Mesothelial cell of epicardium (in vitro differentiated cells): ENCODE measurements at regions not wholly inside any gene's neighbourhood (a gene's known extent, or its start where the extent isn't known, plus 50 kb on each side); places are given as distances from the start of the nearest gene placed in this dataset.

Experiments
- DNase-seq, 2 experiments: peaks; one replicate each; pipeline ENCODE4 v3.0.0; 2021; ENCODE audit warnings: low spot score in 2 of 2; ENCODE audit not compliant: unreplicated experiment in 2 of 2
- H3K27ac Mint-ChIP-seq: 2 replicates; pipeline ENCODE4 v1.8.0; 2021; ENCODE audit warnings: mixed read lengths
- H3K27me3 Mint-ChIP-seq: 2 replicates; pipeline ENCODE4 v1.8.0; 2021; ENCODE audit warnings: low read depth, mixed read lengths
- H3K36me3 Mint-ChIP-seq: 2 replicates; pipeline ENCODE4 v1.8.0; 2021; ENCODE audit warnings: mixed read lengths
- H3K4me1 Mint-ChIP-seq: 2 replicates; pipeline ENCODE4 v1.8.0; 2021; ENCODE audit warnings: mixed read lengths
- H3K4me3 Mint-ChIP-seq: 2 replicates; pipeline ENCODE4 v1.8.0; 2021; ENCODE audit warnings: mild to moderate bottlenecking, moderate library complexity, mixed read lengths
- H3K9me3 Mint-ChIP-seq: 2 replicates; pipeline ENCODE4 v1.8.0; 2021; ENCODE audit warnings: mixed read lengths
- TF ChIP-seq, protein P1 (sequence below): fragments of 200-600 bp; sonication (generic); IDR thresholded peaks from one replicate; pipeline ENCODE4 v1.5.0; 2021; ENCODE audit warnings: antibody characterized with exemption; ENCODE audit not compliant: unreplicated experiment

DNA sequence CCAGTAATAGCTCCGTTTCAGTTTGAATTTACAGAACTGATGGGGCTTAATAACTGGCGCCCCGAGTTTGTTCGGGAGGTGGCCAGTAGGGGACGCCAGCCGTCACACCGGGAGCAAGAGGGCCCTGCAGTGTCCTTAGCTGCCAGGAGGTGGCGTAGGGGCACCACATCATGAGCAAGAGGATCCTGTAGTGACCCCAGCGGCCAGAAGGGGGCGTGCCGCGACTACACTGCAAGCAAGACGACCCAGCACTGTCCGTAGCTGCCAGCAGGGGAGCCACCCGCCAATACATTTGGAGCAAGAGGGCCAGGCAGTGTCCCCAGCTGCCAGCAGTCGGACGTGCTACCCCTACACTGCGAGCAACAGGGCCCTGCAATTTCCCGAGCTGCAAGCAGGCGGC lies 663.7 kb upstream of the B3GAT1 start:
- Mint-ChIP-seq H3K9me3 (no peaks in the 10 kb centered on the region), H3K4me3 (no peak overlapping the region), H3K4me1 (peaks cover 2% of the 10 kb centered on the region), H3K27me3 (no peaks in the 10 kb centered on the region), H3K36me3 (no peaks in the 10 kb centered on the region), H3K27ac (no peak overlapping the region)
- DNase-seq: peak in 1 of 2 experiments; percentile 56
- TF ChIP-seq, protein P1, sequence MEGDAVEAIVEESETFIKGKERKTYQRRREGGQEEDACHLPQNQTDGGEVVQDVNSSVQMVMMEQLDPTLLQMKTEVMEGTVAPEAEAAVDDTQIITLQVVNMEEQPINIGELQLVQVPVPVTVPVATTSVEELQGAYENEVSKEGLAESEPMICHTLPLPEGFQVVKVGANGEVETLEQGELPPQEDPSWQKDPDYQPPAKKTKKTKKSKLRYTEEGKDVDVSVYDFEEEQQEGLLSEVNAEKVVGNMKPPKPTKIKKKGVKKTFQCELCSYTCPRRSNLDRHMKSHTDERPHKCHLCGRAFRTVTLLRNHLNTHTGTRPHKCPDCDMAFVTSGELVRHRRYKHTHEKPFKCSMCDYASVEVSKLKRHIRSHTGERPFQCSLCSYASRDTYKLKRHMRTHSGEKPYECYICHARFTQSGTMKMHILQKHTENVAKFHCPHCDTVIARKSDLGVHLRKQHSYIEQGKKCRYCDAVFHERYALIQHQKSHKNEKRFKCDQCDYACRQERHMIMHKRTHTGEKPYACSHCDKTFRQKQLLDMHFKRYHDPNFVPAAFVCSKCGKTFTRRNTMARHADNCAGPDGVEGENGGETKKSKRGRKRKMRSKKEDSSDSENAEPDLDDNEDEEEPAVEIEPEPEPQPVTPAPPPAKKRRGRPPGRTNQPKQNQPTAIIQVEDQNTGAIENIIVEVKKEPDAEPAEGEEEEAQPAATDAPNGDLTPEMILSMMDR: peak; percentile 77

DNA sequence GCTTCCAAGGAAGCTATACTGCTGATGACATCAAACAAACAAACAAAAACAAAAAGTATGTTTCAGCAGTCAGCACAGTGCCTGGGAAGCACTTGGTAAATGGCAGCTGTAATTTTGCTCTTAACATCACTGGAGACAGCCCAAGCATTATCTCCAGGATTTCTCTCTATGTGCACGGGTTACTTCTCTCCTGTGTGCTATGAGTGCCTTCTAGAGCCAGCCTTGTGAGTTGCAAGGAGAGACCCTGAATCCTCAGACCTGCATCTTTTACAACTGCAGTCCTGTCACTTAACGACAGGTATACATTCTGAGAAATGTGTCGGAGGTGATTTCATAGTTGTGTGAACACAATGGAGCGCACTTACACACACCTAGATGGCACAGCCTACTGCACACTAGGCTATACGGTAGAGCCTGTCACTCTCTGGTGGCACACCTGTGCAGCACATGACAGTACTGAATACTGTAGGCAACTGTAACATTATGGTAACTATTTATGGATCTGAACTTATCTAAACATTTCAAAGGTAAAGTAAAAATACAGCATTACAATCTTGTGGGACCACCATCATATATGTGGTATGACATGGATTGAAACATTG lies 662.5 kb upstream of the B3GAT1 start:
- Mint-ChIP-seq H3K4me3 (no peak overlapping the region), H3K9me3 (no peaks in the 10 kb centered on the region), H3K27ac (no peak overlapping the region), H3K4me1 (peaks cover 2% of the 10 kb centered on the region), H3K36me3 (no peaks in the 10 kb centered on the region), H3K27me3 (no peaks in the 10 kb centered on the region)
- TF ChIP-seq, protein P1: no peak
- no peak for DNase-seq

DNA sequence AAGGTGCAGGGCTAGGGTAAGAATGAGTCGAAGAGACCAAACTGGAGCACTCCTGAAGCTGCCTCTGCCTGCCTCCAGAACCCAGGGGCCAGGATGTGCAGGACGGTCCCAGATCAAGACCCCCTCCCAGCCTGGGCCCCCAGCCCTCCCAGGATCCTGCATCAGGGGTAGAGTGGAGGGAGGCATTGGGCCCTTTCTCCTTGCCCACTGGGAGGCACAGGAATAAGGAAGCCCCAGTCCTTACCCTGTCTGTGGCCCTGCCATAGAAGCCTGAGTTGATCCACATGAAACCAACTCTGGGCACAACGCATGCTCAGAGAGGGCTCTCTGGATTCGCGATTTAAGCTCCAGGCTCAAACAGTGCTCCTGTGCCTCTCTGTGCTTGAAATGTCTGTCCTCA lies 661.8 kb upstream of the B3GAT1 start:
- no peak for DNase-seq
- no peaks in the 10 kb centered on the region for H3K36me3 Mint-ChIP-seq
- H3K27ac Mint-ChIP-seq: no peak overlapping the region
- no peaks in the 10 kb centered on the region for H3K9me3 Mint-ChIP-seq
- TF ChIP-seq, protein P1: no peak
- H3K4me3 Mint-ChIP-seq: no peak overlapping the region
- peaks cover 2% of the 10 kb centered on the region for H3K4me1 Mint-ChIP-seq
- no peaks in the 10 kb centered on the region for H3K27me3 Mint-ChIP-seq

DNA sequence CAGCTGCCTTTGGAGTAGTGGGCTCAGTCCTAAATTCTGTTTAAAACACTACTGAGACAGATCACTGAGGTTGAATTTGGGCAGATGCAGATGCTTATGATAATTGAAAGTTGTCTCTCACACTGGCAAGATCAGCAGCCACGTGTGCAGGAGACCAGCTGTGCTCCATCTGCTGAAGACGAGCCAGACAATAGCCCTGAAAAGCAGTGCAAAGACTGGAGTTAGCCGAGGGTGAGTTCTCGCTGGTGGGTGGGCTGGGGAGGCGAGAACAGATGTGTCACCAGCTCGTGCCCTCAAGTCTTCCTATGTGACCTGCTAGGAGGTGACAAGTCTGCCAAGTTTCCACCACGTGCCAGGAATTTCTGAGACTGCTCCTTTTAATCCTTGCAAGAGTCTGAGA lies 661.3 kb upstream of the B3GAT1 start:
- TF ChIP-seq, protein P1: no peak
- Mint-ChIP-seq H3K36me3 (no peaks in the 10 kb centered on the region), H3K27ac (no peak overlapping the region), H3K9me3 (no peaks in the 10 kb centered on the region), H3K4me1 (peaks cover 2% of the 10 kb centered on the region), H3K27me3 (no peaks in the 10 kb centered on the region), H3K4me3 (no peak overlapping the region)
- DNase-seq: no peak

DNA sequence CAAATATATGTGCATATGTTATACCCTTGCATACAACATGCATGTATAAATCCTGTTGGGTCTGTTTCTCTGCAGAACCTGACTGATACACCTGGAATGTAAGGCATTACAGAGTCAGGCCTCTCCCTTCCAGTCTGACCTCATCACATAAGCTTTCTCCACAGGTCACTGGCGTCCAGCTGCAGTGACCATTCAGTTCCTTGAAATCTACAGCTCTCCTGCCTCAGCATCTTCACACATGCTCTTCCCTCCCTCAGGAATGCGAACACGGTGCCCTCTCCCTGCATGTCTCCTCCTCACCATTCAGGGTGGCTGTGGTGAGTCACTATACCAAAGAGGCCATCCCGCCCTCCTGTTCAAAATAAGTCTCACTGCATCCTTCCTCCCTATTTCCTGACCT lies 657.8 kb upstream of the B3GAT1 start:
- Mint-ChIP-seq H3K9me3 (no peaks in the 10 kb centered on the region), H3K27me3 (no peaks in the 10 kb centered on the region), H3K36me3 (no peaks in the 10 kb centered on the region), H3K4me1 (peaks cover 2% of the 10 kb centered on the region), H3K27ac (no peak overlapping the region), H3K4me3 (no peak overlapping the region)
- TF ChIP-seq, protein P1: no peak
- no peak for DNase-seq

DNA sequence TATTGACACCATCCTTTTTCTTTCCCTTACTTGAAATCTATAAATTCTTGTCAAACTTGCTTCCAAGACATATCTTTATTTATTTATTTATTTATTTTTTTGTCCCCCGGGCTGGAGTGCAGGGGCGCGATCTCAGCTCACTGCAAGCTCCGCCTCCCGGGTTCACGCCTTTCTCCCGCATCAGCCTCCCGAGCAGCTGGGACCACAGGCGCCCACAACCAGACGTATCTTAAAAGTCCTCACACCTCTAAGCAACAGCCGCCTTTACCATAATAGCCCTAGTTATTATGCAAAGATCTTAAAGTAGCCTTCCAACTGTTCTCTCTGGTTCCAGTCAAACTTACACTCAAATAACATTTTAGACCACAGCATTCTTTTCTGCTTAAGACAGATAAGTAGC lies 657.0 kb upstream of the B3GAT1 start:
- TF ChIP-seq, protein P1: no peak
- H3K9me3 Mint-ChIP-seq: peaks cover 3% of the 10 kb centered on the region
- no peaks in the 10 kb centered on the region for H3K36me3 Mint-ChIP-seq
- DNase-seq: no peak
- no peaks in the 10 kb centered on the region for H3K4me1 Mint-ChIP-seq
- no peak overlapping the region for H3K4me3 Mint-ChIP-seq
- no peaks in the 10 kb centered on the region for H3K27me3 Mint-ChIP-seq
- no peak overlapping the region for H3K27ac Mint-ChIP-seq
